ENCODE measurements at regions not wholly inside any gene's neighbourhood (a gene's known extent, or its start where the extent isn't known, plus 50 kb on each side); places are given as distances from the start of the nearest gene placed in this dataset.

GRCh38 chr2:238638982-238639628 lies 208.8 kb upstream of the TWIST2 start:
- no peak for DNase-seq

GRCh38 chr2:238640486-238640885 lies 207.4 kb upstream of the TWIST2 start:
- DNase-seq, result no peak

GRCh38 chr2:238642973-238643372 lies 204.9 kb upstream of the TWIST2 start:
- DNase-seq, result no peak

- no peak for DNase-seq
Observed at GRCh38 chr2:238643400-238643907, 204.4 kb upstream of the TWIST2 start.

- no peak for DNase-seq
Observed at GRCh38 chr2:238644095-238645081, 203.5 kb upstream of the TWIST2 start.

GRCh38 chr2:238645095-238645494 lies 202.8 kb upstream of the TWIST2 start:
- DNase-seq, result no peak

- DNase-seq, result no peak
Observed at GRCh38 chr2:238645716-238646115, 202.2 kb upstream of the TWIST2 start.

GRCh38 chr2:238646281-238646680 lies 201.6 kb upstream of the TWIST2 start:
- no peak for DNase-seq

- DNase-seq, result no peak
Observed at GRCh38 chr2:238646803-238647202, 201.1 kb upstream of the TWIST2 start.

- DNase-seq, result no peak
Observed at GRCh38 chr2:238649123-238649522, 198.8 kb upstream of the TWIST2 start.

GRCh38 chr2:238649936-238650518 lies 197.9 kb upstream of the TWIST2 start:
- DNase-seq, result no peak

- DNase-seq, result no peak
Observed at GRCh38 chr2:238650536-238650935, 197.3 kb upstream of the TWIST2 start.

- DNase-seq, result no peak
Observed at GRCh38 chr2:238651306-238652052, 196.4 kb upstream of the TWIST2 start.

- no peak for DNase-seq
Observed at GRCh38 chr2:238652053-238652770, 195.7 kb upstream of the TWIST2 start.

GRCh38 chr2:238652771-238653157 lies 195.1 kb upstream of the TWIST2 start:
- no peak for DNase-seq

- DNase-seq, result no peak
Observed at GRCh38 chr2:238653431-238654109, 194.3 kb upstream of the TWIST2 start.

- no peak for DNase-seq
Observed at GRCh38 chr2:238654479-238655197, 193.2 kb upstream of the TWIST2 start.

GRCh38 chr2:238655198-238655860 lies 192.6 kb upstream of the TWIST2 start:
- no peak for DNase-seq

GRCh38 chr2:238655974-238656722 lies 191.7 kb upstream of the TWIST2 start:
- no peak for DNase-seq
